Nephron progenitor cell (in vitro differentiated cells): ENCODE measurements at regions not wholly inside any gene's neighbourhood (a gene's known extent, or its start where the extent isn't known, plus 50 kb on each side); places are given as distances from the start of the nearest gene placed in this dataset.
A peak's percentile ranks its signal among the peaks of the same experiment; 100 is the strongest.

Source experiments
- DNase-seq: peaks from one replicate; pipeline ENCODE4 v3.0.0; 2021
- H3K27ac Mint-ChIP-seq: 2 replicates; pipeline ENCODE4 v1.8.0; 2021; ENCODE audit warnings: mild to moderate bottlenecking, moderate library complexity, mixed read lengths
- H3K27me3 Mint-ChIP-seq: 2 replicates; pipeline ENCODE4 v1.8.0; 2021; ENCODE audit warnings: mild to moderate bottlenecking, low read depth, mixed read lengths; ENCODE audit not compliant: poor library complexity
- H3K36me3 Mint-ChIP-seq: 2 replicates; pipeline ENCODE4 v1.8.0; 2021; ENCODE audit warnings: low read depth, mixed read lengths
- H3K4me1 Mint-ChIP-seq: 2 replicates; pipeline ENCODE4 v1.8.0; 2021; ENCODE audit warnings: mixed read lengths
- H3K4me3 Mint-ChIP-seq: 2 replicates; pipeline ENCODE4 v1.8.0; 2021; ENCODE audit warnings: mild to moderate bottlenecking, moderate library complexity, mixed read lengths
- H3K9me3 Mint-ChIP-seq: 2 replicates; pipeline ENCODE4 v1.8.0; 2021; ENCODE audit warnings: mild to moderate bottlenecking, moderate library complexity, mixed read lengths
- TF ChIP-seq, protein P1 (sequence below): fragments of 200-600 bp; sonication (generic); IDR thresholded peaks from 2 replicates; pipeline ENCODE4 v1.5.0; 2021; ENCODE audit warnings: antibody characterized with exemption

DNA sequence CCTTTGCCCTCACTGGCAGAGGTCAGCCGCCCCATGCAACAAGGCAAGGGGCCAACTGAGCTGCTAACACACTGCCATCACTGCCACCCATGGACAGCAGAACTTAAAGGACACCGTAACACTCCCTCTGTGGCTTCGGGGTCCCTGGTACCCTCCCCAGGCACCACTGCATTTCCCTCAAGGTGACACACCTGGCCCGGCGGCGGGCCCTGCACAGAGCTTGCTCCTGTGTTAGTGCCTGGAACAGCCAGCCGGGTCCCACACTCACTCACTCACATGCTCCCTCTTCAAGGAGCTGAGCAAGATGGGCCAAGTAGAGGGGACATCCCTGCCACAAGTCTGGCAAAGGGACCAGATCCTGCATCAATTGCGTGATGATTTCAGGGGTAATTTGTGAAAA is 126.5 kb upstream of the SOX4 start:
- Mint-ChIP-seq H3K27me3 (no peaks in the 10 kb centered on the region), H3K4me1 (peaks cover 19% of the 10 kb centered on the region), H3K4me3 (no peak overlapping the region), H3K36me3 (peaks cover 13% of the 10 kb centered on the region), H3K9me3 (peaks cover 22% of the 10 kb centered on the region), H3K27ac (no peak overlapping the region)
- TF ChIP-seq, protein P1, sequence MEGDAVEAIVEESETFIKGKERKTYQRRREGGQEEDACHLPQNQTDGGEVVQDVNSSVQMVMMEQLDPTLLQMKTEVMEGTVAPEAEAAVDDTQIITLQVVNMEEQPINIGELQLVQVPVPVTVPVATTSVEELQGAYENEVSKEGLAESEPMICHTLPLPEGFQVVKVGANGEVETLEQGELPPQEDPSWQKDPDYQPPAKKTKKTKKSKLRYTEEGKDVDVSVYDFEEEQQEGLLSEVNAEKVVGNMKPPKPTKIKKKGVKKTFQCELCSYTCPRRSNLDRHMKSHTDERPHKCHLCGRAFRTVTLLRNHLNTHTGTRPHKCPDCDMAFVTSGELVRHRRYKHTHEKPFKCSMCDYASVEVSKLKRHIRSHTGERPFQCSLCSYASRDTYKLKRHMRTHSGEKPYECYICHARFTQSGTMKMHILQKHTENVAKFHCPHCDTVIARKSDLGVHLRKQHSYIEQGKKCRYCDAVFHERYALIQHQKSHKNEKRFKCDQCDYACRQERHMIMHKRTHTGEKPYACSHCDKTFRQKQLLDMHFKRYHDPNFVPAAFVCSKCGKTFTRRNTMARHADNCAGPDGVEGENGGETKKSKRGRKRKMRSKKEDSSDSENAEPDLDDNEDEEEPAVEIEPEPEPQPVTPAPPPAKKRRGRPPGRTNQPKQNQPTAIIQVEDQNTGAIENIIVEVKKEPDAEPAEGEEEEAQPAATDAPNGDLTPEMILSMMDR, result no peak
- DNase-seq, result no peak

DNA sequence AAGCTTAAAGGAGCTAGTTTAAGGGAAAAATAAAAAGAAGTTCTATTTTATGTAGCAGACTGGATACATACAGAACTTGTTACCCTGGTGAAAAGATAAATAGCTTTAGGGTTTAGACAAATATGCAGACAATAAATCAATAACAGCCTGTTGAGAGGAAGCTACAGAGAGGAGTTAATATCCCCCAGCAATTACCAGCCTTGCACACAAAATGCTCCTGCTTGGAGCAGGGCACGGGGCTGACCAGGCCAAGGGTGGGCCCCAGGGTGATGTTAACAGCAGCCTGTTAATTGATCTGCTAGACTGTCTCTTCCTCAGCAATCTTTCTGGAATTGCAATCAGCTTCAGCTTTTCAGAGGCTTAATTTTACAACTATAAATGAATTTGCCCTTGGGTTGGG is 125.1 kb upstream of the SOX4 start:
- DNase-seq, result peak; percentile 7
- H3K36me3 Mint-ChIP-seq, result peaks cover 13% of the 10 kb centered on the region
- H3K4me1 Mint-ChIP-seq, result peaks cover 15% of the 10 kb centered on the region
- TF ChIP-seq, protein P1, result no peak
- H3K4me3 Mint-ChIP-seq, result no peak overlapping the region
- peak overlapping the region; percentile 44 for H3K27ac Mint-ChIP-seq
- no peaks in the 10 kb centered on the region for H3K27me3 Mint-ChIP-seq
- H3K9me3 Mint-ChIP-seq, result peaks cover 24% of the 10 kb centered on the region

DNA sequence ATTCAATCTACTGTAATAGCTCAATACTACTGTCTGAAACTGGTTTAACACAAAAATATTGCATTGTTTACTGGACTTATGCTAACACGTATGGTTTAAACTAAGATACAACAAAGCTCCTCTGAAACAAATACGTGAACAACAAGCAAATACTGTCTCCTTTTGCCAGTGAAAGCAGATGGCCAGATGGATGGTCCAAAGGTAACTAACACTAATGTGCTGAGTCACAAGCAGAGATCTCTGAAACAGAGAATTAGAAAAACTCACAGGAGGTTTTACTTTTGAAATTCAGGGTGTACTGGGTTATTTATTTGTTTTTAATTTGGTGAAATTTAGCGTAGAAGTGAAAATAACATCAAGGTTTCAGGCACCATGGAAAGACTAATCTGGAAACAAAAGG is 124.3 kb upstream of the SOX4 start:
- no peak for DNase-seq
- TF ChIP-seq, protein P1, result no peak
- no peak overlapping the region for H3K27ac Mint-ChIP-seq
- H3K4me3 Mint-ChIP-seq, result no peak overlapping the region
- H3K27me3 Mint-ChIP-seq, result no peaks in the 10 kb centered on the region
- H3K4me1 Mint-ChIP-seq, result peaks cover 20% of the 10 kb centered on the region
- peaks cover 13% of the 10 kb centered on the region for H3K36me3 Mint-ChIP-seq
- peaks cover 24% of the 10 kb centered on the region for H3K9me3 Mint-ChIP-seq

DNA sequence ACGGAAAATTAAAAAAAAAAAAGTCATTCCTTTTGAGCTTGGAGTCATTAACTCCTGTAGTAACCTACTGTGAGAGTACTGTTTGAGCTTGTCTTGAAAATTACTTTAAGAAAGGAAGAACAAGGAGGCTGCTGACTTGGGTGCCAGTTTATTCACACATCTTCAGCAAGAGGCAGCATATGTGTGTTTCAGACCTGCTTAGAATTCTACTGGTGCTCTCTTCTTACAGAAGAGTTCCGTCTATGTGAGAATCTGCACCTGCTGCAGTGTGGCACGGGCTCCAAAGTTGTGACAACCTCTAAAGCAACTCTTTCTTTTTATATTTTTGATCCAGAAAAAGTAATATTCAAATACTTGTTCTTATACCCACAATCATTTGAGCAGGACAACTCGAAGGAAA is 117.4 kb upstream of the SOX4 start:
- TF ChIP-seq, protein P1, result no peak
- Mint-ChIP-seq H3K4me3 (no peak overlapping the region), H3K36me3 (peaks cover 12% of the 10 kb centered on the region), H3K27me3 (no peaks in the 10 kb centered on the region), H3K27ac (no peak overlapping the region), H3K4me1 (peaks cover 49% of the 10 kb centered on the region), H3K9me3 (peaks cover 20% of the 10 kb centered on the region)
- no peak for DNase-seq

DNA sequence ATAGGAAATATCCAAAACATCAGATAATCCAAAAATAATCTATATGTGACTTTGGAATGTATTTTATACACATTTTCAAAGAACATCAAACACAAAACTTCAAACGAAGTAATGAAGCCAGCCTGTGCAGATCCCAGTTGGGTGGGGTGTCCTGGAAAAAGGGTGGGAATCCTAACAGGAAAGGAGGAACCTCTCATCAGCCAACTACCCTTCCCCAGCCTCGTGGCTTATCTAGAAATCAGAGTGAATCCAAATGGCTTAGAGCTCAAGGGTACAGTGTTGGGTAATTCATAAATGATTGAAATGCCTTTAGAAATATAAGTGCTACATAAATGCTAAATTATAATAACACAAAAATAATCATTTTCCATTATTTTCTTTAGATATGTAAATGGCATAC is 115.1 kb upstream of the SOX4 start:
- TF ChIP-seq, protein P1, result no peak
- Mint-ChIP-seq H3K27me3 (peaks cover 3% of the 10 kb centered on the region), H3K36me3 (peaks cover 4% of the 10 kb centered on the region), H3K4me3 (no peak overlapping the region), H3K4me1 (peaks cover 59% of the 10 kb centered on the region), H3K27ac (no peak overlapping the region), H3K9me3 (peaks cover 10% of the 10 kb centered on the region)
- no peak for DNase-seq

DNA sequence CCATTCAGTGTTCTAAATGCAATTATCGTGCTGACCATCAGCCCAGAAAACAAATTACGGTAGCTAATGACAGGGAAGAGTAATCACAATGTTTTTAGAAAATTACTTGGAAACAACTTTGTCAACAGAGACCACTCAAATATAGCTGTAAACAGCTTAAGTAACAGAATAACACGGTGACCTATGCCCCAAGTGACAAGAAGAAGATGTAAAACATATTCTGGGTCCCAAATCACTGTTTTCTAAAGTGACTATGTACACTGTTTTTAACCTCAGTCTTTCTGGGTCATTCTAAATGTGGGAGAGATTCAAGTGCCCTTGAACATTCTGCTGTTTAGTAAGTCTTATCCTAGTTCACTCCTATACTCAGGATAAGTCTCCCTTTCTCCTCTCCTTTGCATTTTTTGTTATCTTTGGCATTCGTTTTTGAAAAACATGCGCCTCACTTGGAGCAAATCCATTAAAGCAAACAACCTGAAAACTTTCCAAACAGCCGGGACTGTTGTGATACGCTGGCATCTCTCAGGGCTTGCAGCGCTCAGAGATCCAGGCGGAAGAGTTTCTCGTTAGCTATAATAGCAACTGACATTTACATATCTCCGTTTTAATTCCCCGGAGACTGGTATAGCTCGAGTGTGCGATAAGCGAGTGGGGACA is 114.5 kb upstream of the SOX4 start:
- peaks cover 10% of the 10 kb centered on the region for H3K9me3 Mint-ChIP-seq
- TF ChIP-seq, protein P1, result no peak
- no peak for DNase-seq
- no peak overlapping the region for H3K4me3 Mint-ChIP-seq
- peaks cover 56% of the 10 kb centered on the region for H3K4me1 Mint-ChIP-seq
- H3K27ac Mint-ChIP-seq, result peak overlapping the region; percentile 64
- peaks cover 3% of the 10 kb centered on the region for H3K27me3 Mint-ChIP-seq
- peaks cover 4% of the 10 kb centered on the region for H3K36me3 Mint-ChIP-seq
